ENCODE measurements at regions not wholly inside any gene's neighbourhood (a gene's known extent, or its start where the extent isn't known, plus 50 kb on each side); places are given as distances from the start of the nearest gene placed in this dataset.

GRCh38 chr11:43619863-43620505 is 60.6 kb upstream of the HSD17B12 start:
- in situ Hi-C loops (cut with MboI; ENCODE audit: low sequenced_read_pairs in 4 of 4) (no loop called here), intact Hi-C loops (cut with DNase I; ENCODE audit: low total_unique reads) (no loop called here)
- Histone ChIP-seq H3K4me3 (no peak overlapping the region), H3K36me3 (no peaks in the 10 kb centered on the region), H3K4me1 (no peaks in the 10 kb centered on the region), H3K27me3 (peaks cover 0 to 10% (median 3%) of the 10 kb centered on the region in 3 donors), H3K9me3 (no peaks in the 10 kb centered on the region), H3K27ac (no peak overlapping the region)
- TF ChIP-seq CTCF (IDR thresholded peaks at IDR 0.05 in 4 of 5, conservative IDR thresholded peaks at IDR 0.05 in 1 of 5) (no peak), POLR2A (IDR thresholded peaks at IDR 0.05) (no peak)
- ATAC-seq: no peak
- DNase-seq: no peak

GRCh38 chr11:43626798-43627197 is 53.7 kb upstream of the HSD17B12 start:
- Histone ChIP-seq H3K9me3 (no peaks in the 10 kb centered on the region), H3K36me3 (no peaks in the 10 kb centered on the region), H3K4me3 (no peak overlapping the region), H3K27me3 (peaks cover 0 to 30% (median 4%) of the 10 kb centered on the region in 3 donors), H3K4me1 (no peaks in the 10 kb centered on the region), H3K27ac (no peak overlapping the region)
- intact Hi-C loops (cut with DNase I; ENCODE audit: low total_unique reads): no loop called here
- ATAC-seq (no peak), DNase-seq (no peak)
- TF ChIP-seq POLR2A (IDR thresholded peaks at IDR 0.05): no peak
- TF ChIP-seq CTCF (IDR thresholded peaks at IDR 0.05 in 4 of 5, conservative IDR thresholded peaks at IDR 0.05 in 1 of 5): no peak
- in situ Hi-C loops (cut with MboI; ENCODE audit: low sequenced_read_pairs in 4 of 4): no loop called here

MicroRNA genes in the stretch of these regions (microRNA counts, 767-probe panel; counts per million panel counts)
- 356 to 448 counts per million in 2 donors for microRNA hsa-miR-129-2-3p
- 356 to 448 counts per million in 2 donors for microRNA hsa-miR-129-5p
- 356 to 448 counts per million in 2 donors for microRNA hsa-miR-670

Small RNA genes in the stretch of these regions (microRNA-seq; reads per million reads assigned to microRNA genes)
- gene MIR129-2 (ENCODE audit: borderline replicate concordance in 2 of 2): 0 to 1.7 reads per million in 2 donors
- 0 reads per million in 2 donors for gene MIR670 (ENCODE audit: borderline replicate concordance in 2 of 2)
